ENCODE measurements at regions not wholly inside any gene's neighbourhood (a gene's known extent, or its start where the extent isn't known, plus 50 kb on each side); places are given as distances from the start of the nearest gene placed in this dataset.

DNA sequence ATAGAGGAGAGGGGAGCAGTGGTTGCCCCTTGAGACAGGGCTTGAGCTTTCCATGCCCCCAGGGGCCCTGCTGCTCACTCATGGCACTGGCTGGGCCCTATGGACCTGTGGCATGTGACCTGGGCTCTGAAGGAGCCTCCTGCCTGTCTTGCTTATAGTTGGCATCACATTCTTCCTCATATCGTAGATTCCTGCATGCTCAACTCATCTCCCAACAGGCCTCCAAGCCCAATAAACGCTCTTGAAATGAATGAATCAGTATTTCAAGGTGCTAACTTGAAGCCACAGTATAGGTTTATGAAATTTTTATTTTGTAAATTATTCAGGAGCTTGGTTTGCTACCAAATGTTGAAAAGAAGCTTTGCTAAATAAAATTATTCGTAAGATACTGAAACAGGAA lies 93.3 kb upstream of the SLC7A14 start:
- TF ChIP-seq POLR2A (IDR thresholded peaks at IDR 0.05; ENCODE audit: low read depth, low read length), result no peak
- no peak for TF ChIP-seq POLR2AphosphoS5 (IDR thresholded peaks at IDR 0.05; ENCODE audit: low read depth, low read length)
